ENCODE measurements at regions not wholly inside any gene's neighbourhood (a gene's known extent, or its start where the extent isn't known, plus 50 kb on each side); places are given as distances from the start of the nearest gene placed in this dataset.
A peak's percentile ranks its signal among the peaks of the same experiment; 100 is the strongest.

DNA sequence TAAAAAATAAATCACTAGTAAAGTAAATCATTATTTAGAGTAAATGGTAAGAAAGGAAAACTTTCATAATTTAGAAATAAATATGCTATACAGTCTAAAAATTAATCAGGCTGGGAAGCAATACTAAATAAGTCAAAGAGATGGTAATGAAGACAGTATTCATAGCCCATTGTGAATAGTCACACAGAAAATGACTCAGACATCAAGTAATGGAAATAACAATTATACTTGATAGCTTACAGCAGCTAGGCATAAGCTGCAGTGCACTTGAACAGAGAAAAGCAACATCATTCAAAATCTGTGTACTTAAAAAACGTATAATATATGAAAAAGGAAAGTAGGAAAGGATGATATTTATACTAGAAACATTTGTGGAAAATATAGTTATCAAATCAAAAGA, 642.5 kb upstream of the GNPDA2 start:
- DNase-seq (ENCODE audit: low spot score), result no peak
- no peak for ATAC-seq

DNA sequence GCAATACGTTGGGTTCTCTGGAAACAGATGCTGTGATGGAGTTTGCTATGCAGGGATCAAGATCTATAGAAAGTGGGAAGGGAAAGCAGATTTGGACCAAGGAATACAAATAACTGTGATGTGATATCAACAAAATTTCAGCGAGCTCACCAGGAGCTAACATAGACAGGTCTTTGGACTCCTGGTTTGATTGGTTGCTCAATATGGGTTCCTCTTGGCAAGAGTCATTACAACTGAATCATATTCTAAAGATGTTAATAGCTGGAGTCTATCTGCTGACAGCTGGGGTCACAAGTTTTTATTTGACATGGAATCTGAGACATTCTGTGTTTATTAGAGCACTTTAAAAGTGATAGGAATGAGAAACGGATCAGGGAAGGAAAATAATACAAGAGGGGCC, 637.6 kb upstream of the GNPDA2 start:
- ATAC-seq, result no peak

GRCh38 chr4:45358573-45359506, 632.5 kb upstream of the GNPDA2 start:
- no peak for DNase-seq (ENCODE audit: low spot score)

More for the DNA sequence above, 637.6 kb upstream of the GNPDA2 start:
- DNase-seq (ENCODE audit: low spot score), result no peak

GRCh38 chr4:45353161-45353560, 626.8 kb upstream of the GNPDA2 start:
- no peak for ATAC-seq
- no peak for DNase-seq (ENCODE audit: low spot score)

More at GRCh38 chr4:45358573-45359506, 632.5 kb upstream of the GNPDA2 start:
- no peak for ATAC-seq

DNA sequence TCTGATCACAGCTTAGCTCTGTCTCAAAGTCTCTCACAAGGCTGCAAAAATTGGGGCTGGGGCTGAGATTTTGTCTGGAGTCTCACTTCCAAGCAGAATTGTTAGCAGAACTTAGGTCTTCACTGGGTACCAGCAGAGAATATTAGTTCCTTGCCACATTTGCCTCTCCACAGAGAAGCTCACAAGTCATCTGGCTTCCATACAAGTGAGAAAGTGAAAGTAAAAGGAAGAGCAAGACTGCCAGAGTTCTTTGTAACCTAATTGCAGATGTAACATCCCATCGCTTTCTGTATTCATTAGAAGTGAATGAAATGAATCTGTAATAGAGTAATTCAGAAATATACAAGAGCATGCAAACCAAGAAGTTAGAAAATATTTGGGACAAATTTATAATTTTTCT, 624.1 kb upstream of the GNPDA2 start:
- peak; percentile 78 for ATAC-seq
- no peak for DNase-seq (ENCODE audit: low spot score)

DNA sequence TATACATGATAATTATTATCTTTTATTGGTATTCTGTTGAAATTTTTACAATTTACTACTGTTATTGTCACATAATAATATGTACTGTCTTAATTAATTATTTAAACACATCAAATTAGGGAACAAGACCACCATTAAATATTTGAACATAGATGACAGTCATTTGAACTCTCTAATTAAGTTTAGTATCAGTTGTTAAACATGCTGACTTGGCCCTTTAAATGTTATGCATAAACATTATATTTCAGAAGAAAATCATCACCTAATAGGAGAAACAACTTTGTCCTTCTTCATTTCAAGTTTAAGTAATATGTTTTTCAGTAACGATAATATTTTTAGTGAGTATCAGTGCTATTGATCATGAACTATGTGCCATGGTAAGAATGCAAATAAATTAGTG, 623.5 kb upstream of the GNPDA2 start:
- ATAC-seq, result no peak
- DNase-seq (ENCODE audit: low spot score), result no peak

DNA sequence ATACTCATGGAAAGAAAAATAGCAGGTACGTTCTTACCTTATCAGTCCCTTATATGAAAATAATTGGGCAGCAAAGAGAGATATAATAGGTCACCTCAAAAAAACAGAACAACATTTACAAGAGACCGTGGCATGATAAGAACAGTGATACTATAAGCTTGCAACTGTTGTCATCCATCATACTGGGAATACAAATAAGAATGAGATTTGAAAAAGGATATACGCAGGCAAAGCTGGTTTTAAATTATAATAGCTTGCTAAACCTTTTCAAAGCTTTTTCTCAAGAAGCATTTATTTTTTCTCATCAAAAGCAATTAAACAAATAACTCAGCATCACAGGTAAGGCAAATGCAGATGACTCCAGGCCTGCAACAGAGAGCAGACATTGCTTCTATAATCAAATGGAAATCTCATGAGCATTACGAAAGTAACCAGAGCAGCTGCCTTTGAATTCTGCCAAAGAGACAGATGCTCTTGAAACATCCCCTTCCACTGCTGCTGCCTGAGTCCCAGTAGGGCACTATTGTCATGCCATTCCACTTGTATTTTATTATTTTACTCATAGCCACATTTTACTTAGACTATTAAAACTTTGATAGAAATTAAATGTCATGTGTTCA, 620.6 kb upstream of the GNPDA2 start:
- no peak for DNase-seq (ENCODE audit: low spot score)
- no peak for ATAC-seq

DNA sequence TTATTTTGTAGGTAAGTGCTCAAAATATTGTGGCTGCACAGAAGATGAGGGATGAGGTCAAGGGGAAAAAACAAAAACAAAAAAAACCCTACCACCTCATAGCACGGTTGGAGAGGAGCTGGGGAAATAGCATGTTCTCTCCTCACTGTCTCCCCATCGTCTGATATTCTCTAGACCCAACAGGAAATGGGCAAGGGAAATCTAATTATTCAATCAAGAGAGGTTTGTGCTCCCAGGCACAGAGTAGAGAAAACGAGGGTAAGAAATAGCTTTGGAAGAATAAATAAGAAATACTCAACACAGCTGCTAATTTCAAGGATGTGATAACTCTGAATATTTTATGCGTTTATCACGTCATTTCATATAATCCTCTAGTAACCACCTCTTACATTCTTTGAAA, 619.2 kb upstream of the GNPDA2 start:
- ATAC-seq, result no peak
- DNase-seq (ENCODE audit: low spot score), result no peak

DNA sequence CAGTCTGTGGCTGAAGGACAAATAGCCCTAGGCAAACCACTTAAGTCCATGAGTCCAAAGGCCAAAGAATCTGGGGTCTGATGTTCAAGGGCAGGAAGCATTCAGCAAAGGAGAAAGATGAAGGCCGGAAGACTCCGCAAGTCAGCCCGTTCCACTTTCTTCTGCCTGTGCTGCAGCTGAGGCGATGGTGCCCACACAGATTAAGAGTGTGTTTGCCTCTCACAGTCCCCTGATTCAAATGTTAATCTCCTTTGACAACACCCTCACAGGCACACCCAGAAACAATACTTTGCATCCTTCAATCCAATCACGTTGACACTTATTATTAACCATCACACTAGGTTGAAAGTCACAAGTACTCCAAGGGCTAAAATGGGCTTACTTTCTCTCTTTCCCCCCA, 605.4 kb upstream of the GNPDA2 start:
- no peak for DNase-seq (ENCODE audit: low spot score)
- no peak for ATAC-seq

DNA sequence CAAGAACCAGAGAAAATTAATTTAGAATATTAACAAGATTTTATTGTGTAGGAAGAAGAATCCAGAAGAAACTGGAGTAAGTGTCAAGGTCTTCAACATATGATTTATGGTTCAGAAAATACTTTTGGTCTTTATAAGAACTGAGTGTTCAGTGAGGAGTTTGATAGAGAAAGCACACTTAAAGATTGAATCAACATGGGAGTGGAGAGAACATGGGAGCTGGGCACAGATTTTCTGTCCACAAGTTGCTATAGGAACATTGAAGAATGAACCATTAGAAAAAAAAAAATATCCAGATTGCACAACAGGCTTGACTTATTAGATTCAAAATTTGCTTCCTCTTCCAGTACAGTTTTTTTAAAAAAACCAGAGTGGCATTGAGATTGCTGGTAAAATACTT, 601.2 kb upstream of the GNPDA2 start:
- ATAC-seq (no peak), DNase-seq (ENCODE audit: low spot score) (no peak)

- DNase-seq (ENCODE audit: low spot score) (no peak), ATAC-seq (no peak)
These were observed 598.4 kb upstream of the GNPDA2 start for GRCh38 chr4:45324455-45325417.

- no peak for ATAC-seq
- DNase-seq (ENCODE audit: low spot score), result no peak
These were observed 597.2 kb upstream of the GNPDA2 start for GRCh38 chr4:45323453-45324058.

- ATAC-seq (no peak), DNase-seq (ENCODE audit: low spot score) (no peak)
These were observed 591.4 kb upstream of the GNPDA2 start for GRCh38 chr4:45317739-45318138.

DNA sequence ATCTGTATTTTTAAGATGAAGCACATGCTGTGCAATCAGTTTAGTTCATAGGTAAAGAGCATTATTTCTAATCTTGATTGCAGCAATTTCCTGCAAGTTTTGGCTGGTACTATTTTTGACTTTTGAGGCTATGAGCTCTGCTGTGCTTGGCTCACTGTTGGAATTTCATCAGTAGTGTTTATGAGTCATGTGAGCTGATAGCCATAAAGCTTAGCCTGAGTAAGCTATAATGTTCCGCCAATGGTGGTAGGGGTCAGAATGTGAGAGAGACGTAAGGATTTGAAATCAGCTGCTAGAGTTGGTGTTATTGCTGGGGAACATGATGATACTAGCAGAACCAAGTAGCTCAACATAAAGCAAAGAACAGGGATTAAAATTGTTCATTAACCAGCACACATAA, 590.9 kb upstream of the GNPDA2 start:
- DNase-seq (ENCODE audit: low spot score) (no peak), ATAC-seq (no peak)

- ATAC-seq (no peak), DNase-seq (ENCODE audit: low spot score) (no peak)
These were observed 589.9 kb upstream of the GNPDA2 start for GRCh38 chr4:45316257-45316656.

DNA sequence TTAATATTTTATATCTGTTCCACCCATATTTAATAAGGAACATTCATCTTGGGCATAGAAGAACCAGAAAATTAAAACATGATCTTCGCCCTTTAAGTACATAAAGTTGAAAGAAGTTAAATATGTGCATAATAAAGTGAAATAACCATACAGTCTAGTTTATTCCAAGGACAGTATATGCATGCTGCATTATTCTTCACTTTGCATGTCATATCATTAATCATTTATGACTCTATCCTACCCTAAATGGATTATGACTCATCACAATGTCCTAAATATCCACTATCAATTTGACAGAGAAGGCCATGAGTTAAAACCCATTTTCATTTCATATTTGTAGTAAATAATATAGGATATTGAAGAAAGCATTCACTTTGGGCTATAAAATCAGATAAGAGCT, 576.5 kb upstream of the GNPDA2 start:
- DNase-seq (ENCODE audit: low spot score), result no peak
- ATAC-seq, result no peak

GRCh38 chr4:45294464-45294863, 568.1 kb upstream of the GNPDA2 start:
- no peak for DNase-seq (ENCODE audit: low spot score)
- ATAC-seq, result no peak

DNA sequence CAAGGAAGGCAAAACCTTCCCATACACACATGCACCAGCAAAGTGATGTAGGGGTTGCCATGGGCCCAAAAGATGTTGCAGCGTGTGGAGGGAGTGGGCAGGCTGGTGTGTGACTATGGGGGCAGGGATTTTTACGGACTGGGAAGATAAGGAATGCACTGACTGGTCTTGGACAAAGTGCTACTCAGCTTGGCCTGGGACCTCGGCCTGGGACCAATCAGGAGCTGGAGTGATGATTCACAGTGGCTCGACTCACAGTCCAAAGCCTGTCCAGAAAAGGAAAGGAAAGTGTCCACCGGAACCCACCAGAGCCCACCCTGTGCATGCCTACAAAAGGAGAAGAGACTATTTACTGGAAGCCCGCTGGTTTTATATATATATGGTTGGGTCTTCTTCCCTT, 567.0 kb upstream of the GNPDA2 start:
- ATAC-seq (no peak), DNase-seq (ENCODE audit: low spot score) (no peak)

DNA sequence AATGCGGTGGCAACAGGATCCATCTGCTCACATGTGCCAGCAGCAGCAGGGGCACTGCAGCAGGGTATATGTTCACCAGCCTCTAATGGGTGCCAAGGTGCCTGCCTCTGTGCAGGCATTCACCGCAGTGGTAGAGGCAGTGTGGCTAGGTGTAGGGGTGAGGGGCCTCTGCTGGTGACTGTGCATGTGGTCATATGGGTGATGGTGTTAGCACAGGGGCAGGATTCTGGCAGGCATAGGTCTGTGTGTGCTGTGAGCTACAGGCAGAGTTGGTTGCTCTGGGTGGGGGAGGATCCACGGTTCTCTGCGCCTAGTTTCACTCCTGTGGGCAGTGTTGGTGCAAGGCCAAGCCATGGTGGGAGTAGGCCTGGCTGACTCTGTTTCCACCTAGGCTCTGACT, 566.5 kb upstream of the GNPDA2 start:
- DNase-seq (ENCODE audit: low spot score), result no peak
- no peak for ATAC-seq

- ATAC-seq (no peak), DNase-seq (ENCODE audit: low spot score) (no peak)
These were observed 558.2 kb upstream of the GNPDA2 start for GRCh38 chr4:45284400-45285085.

All from left lobe of liver (tissue), 2 donors.